ENCODE measurements at regions not wholly inside any gene's neighbourhood (a gene's known extent, or its start where the extent isn't known, plus 50 kb on each side); places are given as distances from the start of the nearest gene placed in this dataset.
"Not testable (repeated sequence)": the region's sequence is repeated elsewhere in the genome, so short reads cannot be mapped to it uniquely, and the experiment has no call there.

- H3K36me3 ChIP-seq (ENCODE audit: insufficient read depth, low read length) = no peaks in the 10 kb centered on the region
- Mint-ChIP-seq H3K36me3 (peaks cover 0 to 40% (median 13%) of the 10 kb centered on the region in 3 donors), H3K27me3 (no peaks in the 10 kb centered on the region), H3K9me3 (peaks cover 0 to 27% (median 0%) of the 10 kb centered on the region in 5 donors), H3K27ac (no peak overlapping the region), H3K4me3 (no peak overlapping the region), H3K4me1 (no peaks in the 10 kb centered on the region)
- no peak for DNase-seq
- no peak overlapping the region for H3K4me3 ChIP-seq (ENCODE audit: low read length)
- H3K9me3 ChIP-seq (ENCODE audit: low read length) = peaks cover 37% of the 10 kb centered on the region
- no peak overlapping the region for H3K27ac ChIP-seq (ENCODE audit: low read depth, low read length)
- no peaks in the 10 kb centered on the region for H3K4me1 ChIP-seq (ENCODE audit: insufficient read depth, low read length)
- POLR2A ChIA-PET = no interaction called here
- CTCF ChIA-PET = no interaction called here
- no peaks in the 10 kb centered on the region for H3K27me3 ChIP-seq (ENCODE audit: insufficient read depth, low read length, poor library complexity, severe bottlenecking)
These were observed 2604.8 kb upstream of the TPTE start for GRCh38 chr21:7916329-7917303.

- H3K9me3 Mint-ChIP-seq = peaks cover 0 to 27% (median 0%) of the 10 kb centered on the region in 5 donors
- peaks cover 48% of the 10 kb centered on the region for H3K9me3 ChIP-seq (ENCODE audit: low read length)
- no peak for DNase-seq
- no peak overlapping the region for H3K27ac ChIP-seq (ENCODE audit: low read depth, low read length)
- no peak overlapping the region for H3K4me3 ChIP-seq (ENCODE audit: low read length)
- CTCF ChIA-PET = no interaction called here
- no peak overlapping the region for H3K27ac Mint-ChIP-seq
- H3K4me3 Mint-ChIP-seq = no peak overlapping the region
- POLR2A ChIA-PET = no interaction called here
- no peaks in the 10 kb centered on the region for H3K4me1 Mint-ChIP-seq
- no peaks in the 10 kb centered on the region for H3K27me3 ChIP-seq (ENCODE audit: insufficient read depth, low read length, poor library complexity, severe bottlenecking)
- no peaks in the 10 kb centered on the region for H3K27me3 Mint-ChIP-seq
- no peaks in the 10 kb centered on the region for H3K36me3 ChIP-seq (ENCODE audit: insufficient read depth, low read length)
- H3K4me1 ChIP-seq (ENCODE audit: insufficient read depth, low read length) = no peaks in the 10 kb centered on the region
- peaks cover 0 to 51% (median 14%) of the 10 kb centered on the region in 3 donors for H3K36me3 Mint-ChIP-seq
These were observed 2603.7 kb upstream of the TPTE start for GRCh38 chr21:7917729-7918128.

DNA sequence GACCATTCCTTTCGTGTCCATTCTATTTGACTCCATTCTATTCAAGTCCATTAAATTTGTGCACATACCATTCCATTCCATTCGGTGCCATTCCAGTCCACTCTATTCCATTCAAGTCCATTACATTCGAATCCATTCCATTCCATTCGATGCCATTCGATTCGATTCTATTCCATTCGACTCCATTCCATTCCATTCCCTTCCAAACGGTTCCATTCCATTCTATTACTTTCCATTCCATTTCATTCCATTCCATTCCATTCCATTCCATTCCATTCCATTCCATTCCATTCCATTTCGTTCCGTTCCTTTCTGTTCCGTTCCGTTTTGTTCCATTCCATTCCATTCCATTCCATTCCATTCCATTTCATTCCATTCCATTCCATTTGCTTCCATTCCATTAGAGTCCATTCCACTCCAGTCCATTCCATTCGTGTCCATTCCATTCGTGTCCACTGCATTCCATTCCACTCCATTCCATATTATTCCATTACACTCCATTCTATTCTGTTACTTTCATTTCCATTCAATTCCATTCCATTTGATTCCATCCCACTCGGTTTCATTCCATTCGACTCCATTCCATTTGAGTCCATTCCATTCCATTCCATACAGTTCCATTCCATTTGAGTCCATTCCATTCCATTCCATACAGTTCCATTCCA lies 2595.3 kb upstream of the TPTE start:
- DNase-seq; H3K4me3 ChIP-seq (ENCODE audit: low read length); H3K4me1 Mint-ChIP-seq; H3K36me3 ChIP-seq (ENCODE audit: insufficient read depth, low read length); H3K27me3 Mint-ChIP-seq; H3K4me3 Mint-ChIP-seq; CTCF ChIA-PET; H3K4me1 ChIP-seq (ENCODE audit: insufficient read depth, low read length); H3K27ac Mint-ChIP-seq; H3K27me3 ChIP-seq (ENCODE audit: insufficient read depth, low read length, poor library complexity, severe bottlenecking); H3K27ac ChIP-seq (ENCODE audit: low read depth, low read length); POLR2A ChIA-PET: not testable (repeated sequence)
- Mint-ChIP-seq H3K9me3 (peaks cover 0 to 13% (median 0%) of the 10 kb centered on the region in 5 donors), H3K36me3 (peaks cover 0 to 85% (median 20%) of the 10 kb centered on the region in 3 donors)
- H3K9me3 ChIP-seq (ENCODE audit: low read length) = peaks cover 61% of the 10 kb centered on the region

- H3K4me1 Mint-ChIP-seq; H3K27me3 Mint-ChIP-seq; POLR2A ChIA-PET; H3K27ac ChIP-seq (ENCODE audit: low read depth, low read length); H3K36me3 ChIP-seq (ENCODE audit: insufficient read depth, low read length); H3K27me3 ChIP-seq (ENCODE audit: insufficient read depth, low read length, poor library complexity, severe bottlenecking); H3K4me1 ChIP-seq (ENCODE audit: insufficient read depth, low read length); CTCF ChIA-PET; H3K27ac Mint-ChIP-seq; H3K4me3 ChIP-seq (ENCODE audit: low read length); H3K4me3 Mint-ChIP-seq; DNase-seq: not testable (repeated sequence)
- Mint-ChIP-seq H3K9me3 (peaks cover 0 to 19% (median 0%) of the 10 kb centered on the region in 5 donors), H3K36me3 (peaks cover 0 to 74% (median 19%) of the 10 kb centered on the region in 3 donors)
- H3K9me3 ChIP-seq (ENCODE audit: low read length) = peaks cover 63% of the 10 kb centered on the region
These were observed 2592.9 kb upstream of the TPTE start for GRCh38 chr21:7928528-7928927.

- H3K27ac ChIP-seq (ENCODE audit: low read depth, low read length); H3K4me1 Mint-ChIP-seq; H3K4me3 Mint-ChIP-seq; DNase-seq; H3K36me3 ChIP-seq (ENCODE audit: insufficient read depth, low read length); H3K4me1 ChIP-seq (ENCODE audit: insufficient read depth, low read length); POLR2A ChIA-PET; H3K27me3 ChIP-seq (ENCODE audit: insufficient read depth, low read length, poor library complexity, severe bottlenecking); H3K27me3 Mint-ChIP-seq; CTCF ChIA-PET; H3K4me3 ChIP-seq (ENCODE audit: low read length); H3K27ac Mint-ChIP-seq: not testable (repeated sequence)
- H3K9me3 ChIP-seq (ENCODE audit: low read length) = peaks cover 69% of the 10 kb centered on the region
- Mint-ChIP-seq H3K36me3 (peaks cover under 1 to 69% (median 21%) of the 10 kb centered on the region in 3 donors), H3K9me3 (peaks cover 0 to 29% (median 0%) of the 10 kb centered on the region in 5 donors)
These were observed 2591.8 kb upstream of the TPTE start for GRCh38 chr21:7929586-7929985.

DNA sequence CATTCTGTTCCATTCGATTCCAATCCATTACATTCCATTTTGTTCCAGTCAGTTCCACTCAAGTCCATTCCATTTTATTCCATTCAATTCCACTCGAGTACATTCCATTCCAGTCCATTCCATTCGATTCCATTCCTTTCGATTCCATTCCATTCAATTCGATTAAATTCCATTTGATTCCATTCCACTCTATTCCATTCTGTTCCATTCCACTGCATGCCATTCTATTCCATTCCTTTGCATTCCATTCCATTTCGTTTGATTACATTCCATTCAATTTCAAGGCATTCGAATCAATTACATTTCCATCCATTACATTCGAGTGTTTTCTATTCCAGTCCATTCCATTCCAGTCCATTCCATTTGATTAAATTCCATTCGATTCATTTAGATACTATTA lies 2590.9 kb upstream of the TPTE start:
- H3K9me3 Mint-ChIP-seq = peaks cover 0 to 38% (median 0%) of the 10 kb centered on the region in 5 donors
- H3K27ac Mint-ChIP-seq; H3K4me3 ChIP-seq (ENCODE audit: low read length); DNase-seq; POLR2A ChIA-PET; H3K4me3 Mint-ChIP-seq; H3K4me1 Mint-ChIP-seq; H3K27me3 Mint-ChIP-seq; CTCF ChIA-PET; H3K36me3 ChIP-seq (ENCODE audit: insufficient read depth, low read length); H3K27me3 ChIP-seq (ENCODE audit: insufficient read depth, low read length, poor library complexity, severe bottlenecking); H3K27ac ChIP-seq (ENCODE audit: low read depth, low read length); H3K4me1 ChIP-seq (ENCODE audit: insufficient read depth, low read length): not testable (repeated sequence)
- peaks cover 69% of the 10 kb centered on the region for H3K9me3 ChIP-seq (ENCODE audit: low read length)
- peaks cover 1 to 68% (median 18%) of the 10 kb centered on the region in 3 donors for H3K36me3 Mint-ChIP-seq

DNA sequence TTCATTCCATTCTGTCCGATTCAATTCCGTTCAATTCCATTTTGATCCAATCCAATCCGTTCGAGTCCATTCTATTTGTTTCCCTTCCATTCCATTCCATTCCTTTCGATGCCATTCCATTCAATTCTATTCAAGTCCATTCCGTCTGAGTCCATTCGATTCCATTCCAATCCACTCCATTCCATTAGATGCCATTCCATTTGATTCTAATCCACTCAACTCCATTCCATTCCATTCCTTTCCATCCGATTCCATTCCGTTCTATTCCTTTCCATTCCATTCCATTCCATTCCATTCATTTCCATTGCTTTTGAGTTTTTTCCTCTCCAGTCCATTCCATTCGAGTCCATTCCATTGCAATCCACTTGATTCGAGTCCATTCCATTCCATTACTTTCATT lies 2589.3 kb upstream of the TPTE start:
- POLR2A ChIA-PET; H3K27me3 ChIP-seq (ENCODE audit: insufficient read depth, low read length, poor library complexity, severe bottlenecking); H3K27me3 Mint-ChIP-seq; H3K4me3 ChIP-seq (ENCODE audit: low read length); H3K36me3 ChIP-seq (ENCODE audit: insufficient read depth, low read length); H3K4me3 Mint-ChIP-seq; DNase-seq; H3K27ac ChIP-seq (ENCODE audit: low read depth, low read length); CTCF ChIA-PET; H3K4me1 ChIP-seq (ENCODE audit: insufficient read depth, low read length); H3K4me1 Mint-ChIP-seq; H3K27ac Mint-ChIP-seq: not testable (repeated sequence)
- peaks cover 72% of the 10 kb centered on the region for H3K9me3 ChIP-seq (ENCODE audit: low read length)
- Mint-ChIP-seq H3K9me3 (peaks cover 0 to 55% (median 0%) of the 10 kb centered on the region in 5 donors), H3K36me3 (peaks cover 1 to 64% (median 24%) of the 10 kb centered on the region in 3 donors)

DNA sequence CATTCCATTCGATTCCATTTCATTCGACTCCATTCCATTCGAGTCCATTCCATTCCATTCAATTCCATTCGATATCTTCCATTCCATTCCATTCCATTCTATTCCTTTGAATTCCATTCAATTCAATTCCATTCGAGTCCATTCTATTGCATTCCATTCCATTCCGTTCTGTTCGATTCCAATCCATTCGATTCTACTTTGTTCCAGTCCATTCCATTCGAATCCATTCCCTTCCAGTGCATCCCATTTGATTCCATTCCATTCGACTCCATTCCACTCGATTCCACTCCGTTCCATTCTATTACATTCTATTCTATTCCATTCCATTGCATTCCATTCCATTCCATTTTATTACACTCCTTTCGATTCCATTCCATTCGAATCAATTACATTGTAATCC lies 2588.5 kb upstream of the TPTE start:
- H3K4me3 ChIP-seq (ENCODE audit: low read length); H3K27me3 Mint-ChIP-seq; CTCF ChIA-PET; H3K4me1 Mint-ChIP-seq; DNase-seq; H3K27me3 ChIP-seq (ENCODE audit: insufficient read depth, low read length, poor library complexity, severe bottlenecking); H3K4me3 Mint-ChIP-seq; H3K36me3 ChIP-seq (ENCODE audit: insufficient read depth, low read length); H3K4me1 ChIP-seq (ENCODE audit: insufficient read depth, low read length); POLR2A ChIA-PET; H3K27ac ChIP-seq (ENCODE audit: low read depth, low read length); H3K27ac Mint-ChIP-seq: not testable (repeated sequence)
- H3K9me3 Mint-ChIP-seq = peaks cover 0 to 62% (median 0%) of the 10 kb centered on the region in 5 donors
- peaks cover 1 to 64% (median 24%) of the 10 kb centered on the region in 3 donors for H3K36me3 Mint-ChIP-seq
- peaks cover 71% of the 10 kb centered on the region for H3K9me3 ChIP-seq (ENCODE audit: low read length)

All from CD8-positive, alpha-beta memory T cell (primary cell).